K562 (cell line): ENCODE measurements at regions not wholly inside any gene's neighbourhood (a gene's known extent, or its start where the extent isn't known, plus 50 kb on each side); places are given as distances from the start of the nearest gene placed in this dataset.

Source experiments
- DNMT1 ChIP-seq: fragments of 450-650 bp; IDR thresholded peaks from 2 replicates; pipeline ENCODE4 v1.6.1; 2016; ENCODE audit warnings: antibody characterized with exemption, mild to moderate bottlenecking
- E2F4 ChIP-seq: sonication (generic); formaldehyde crosslinking; IDR thresholded peaks from 2 replicates; pipeline ENCODE4 v1.8.0; 2022; ENCODE audit warnings: mild to moderate bottlenecking, low read depth, missing genetic modification reagents
- MTA2 ChIP-seq: fragments of 450-650 bp; IDR thresholded peaks from 2 replicates; pipeline ENCODE4 v1.6.1; 2016; ENCODE audit warnings: low read depth
- MYC ChIP-seq, 2 experiments: fragments of 250-450 bp in 1 of 2; sonication (Bioruptor Pico) in 1 of 2; IDR thresholded peaks; 2 replicates each; pipeline versions ENCODE4 v1.5.1 to v1.6.1; 2012 to 2021; ENCODE audit warnings: low read depth in 2 of 2, borderline replicate concordance in 1 of 2, improper control_type of control experiment in 1 of 2, low read length in 1 of 2, mild to moderate bottlenecking in 1 of 2, moderate library complexity in 1 of 2
- POLR2G ChIP-seq: fragments of 200-400 bp; formaldehyde crosslinking; IDR thresholded peaks from 2 replicates; pipeline ENCODE4 v1.6.1; 2017; ENCODE audit warnings: low read depth, mild to moderate bottlenecking, antibody characterized with exemption, low read length, moderate library complexity
- POLR3G ChIP-seq: IDR thresholded peaks from 2 replicates; pipeline ENCODE4 v1.6.1; 2011; ENCODE audit not compliant: insufficient read length, insufficient replicate concordance; ENCODE audit errors: extremely low read depth
- SLC30A9 ChIP-seq: fragments of 250-450 bp; sonication (Bioruptor Pico); IDR thresholded peaks from 2 replicates; pipeline ENCODE4 v1.8.0; 2022; ENCODE audit warnings: mild to moderate bottlenecking, moderate library complexity
- TEAD2 ChIP-seq: fragments of 450-650 bp; IDR thresholded peaks from 2 replicates; pipeline ENCODE4 v1.6.1; 2016; ENCODE audit warnings: missing genetic modification characterization, control low read depth, missing compliant biosample characterization
- ZBTB8A ChIP-seq: fragments of 450-650 bp; IDR thresholded peaks from 2 replicates; pipeline ENCODE4 v1.6.1; 2018; ENCODE audit warnings: mild to moderate bottlenecking, moderate library complexity; ENCODE audit not compliant: partially characterized antibody
- ZNF184 ChIP-seq: sonication (generic); formaldehyde crosslinking; IDR thresholded peaks from 2 replicates; pipeline ENCODE4 v1.5.0; 2020; ENCODE audit warnings: missing genetic modification reagents
- ZNF277 ChIP-seq: fragments of 250-450 bp; sonication (Bioruptor Pico); IDR thresholded peaks from 2 replicates; pipeline ENCODE4 v1.8.0; 2022; ENCODE audit warnings: inconsistent platforms, mild to moderate bottlenecking, moderate library complexity, borderline replicate concordance
- ZNF639 ChIP-seq, 2 experiments: fragments of 200-800 bp in 1 of 2; sonication (Bioruptor generic) in 1 of 2; sonication (generic) in 1 of 2; formaldehyde crosslinking in 1 of 2; IDR thresholded peaks in 1 of 2; conservative IDR thresholded peaks in 1 of 2; 2 replicates each; pipeline versions ENCODE4 v1.5.0 to v1.6.1; 2016 to 2020; ENCODE audit warnings: missing compliant biosample characterization in 1 of 2, missing genetic modification characterization in 1 of 2, missing genetic modification reagents in 1 of 2
- ZNF79 ChIP-seq: fragments of 250-450 bp; sonication (Bioruptor Pico); IDR thresholded peaks from 2 replicates; pipeline ENCODE4 v1.4.0; 2020; ENCODE audit warnings: low read depth, mild to moderate bottlenecking, moderate library complexity

GRCh38 chr3:34056951-34057390 lies 258.5 kb downstream of the PDCD6IP start (continued):
- TF ChIP-seq ZNF639 (CRISPR knock-in tag; conservative IDR thresholded peaks at IDR 0.05 in 1 of 2, IDR thresholded peaks at IDR 0.05 in 1 of 2) (0 out of 4 replicates have a peak, but pooled peaks of 1 of the 2 experiments have one; percentile 63), POLR3G (no peak), MTA2 (no peak), MYC (IDR thresholded peaks at IDR 0.05; ENCODE audit: low read depth, low read length) (no peak), MYC (CRISPR knock-in tag; IDR thresholded peaks at IDR 0.05; ENCODE audit: borderline replicate concordance, low read depth) (no peak), ZBTB8A (no peak), ZNF277 (CRISPR knock-in tag) (no peak), SLC30A9 (CRISPR knock-in tag) (no peak), DNMT1 (no peak), ZNF184 (CRISPR knock-in tag) (no peak), ZNF79 (CRISPR knock-in tag) (no peak), E2F4 (CRISPR knock-in tag) (no peak), POLR2G (no peak), TEAD2 (no peak)
